Neural progenitor cell (in vitro differentiated cells): ENCODE measurements at regions not wholly inside any gene's neighbourhood (a gene's known extent, or its start where the extent isn't known, plus 50 kb on each side); places are given as distances from the start of the nearest gene placed in this dataset.

ENCODE experiments used
- DNase-seq: peaks from one replicate; pipeline ENCODE4 v3.0.0-alpha.2; 2016; ENCODE audit warnings: low spot score
- H2AFZ ChIP-seq: fragments of 200-600 bp; sonication (generic); replicated peaks from 2 replicates; pipeline ENCODE4 v1.6.1; 2016; ENCODE audit warnings: antibody characterized with exemption
- H3F3A ChIP-seq: fragments of 200-600 bp; sonication (generic); 2 replicates; pipeline ENCODE4 v1.6.1; 2016; ENCODE audit warnings: antibody characterized with exemption, low read depth
- H3K27ac ChIP-seq: fragments of 200-600 bp; sonication (generic); 2 replicates; pipeline ENCODE4 v1.5.1; 2016; ENCODE audit warnings: mild to moderate bottlenecking
- H3K27me3 ChIP-seq: fragments of 200-600 bp; sonication (generic); 2 replicates; pipeline ENCODE4 v1.6.1; 2016; ENCODE audit warnings: mild to moderate bottlenecking, moderate library complexity
- H3K36me3 ChIP-seq: fragments of 200-600 bp; sonication (generic); 2 replicates; pipeline ENCODE4 v1.5.1; 2016
- H3K4me1 ChIP-seq: fragments of 200-600 bp; sonication (generic); 2 replicates; pipeline ENCODE4 v1.6.1; 2016; ENCODE audit warnings: mixed run types
- H3K4me2 ChIP-seq: fragments of 200-600 bp; sonication (generic); 2 replicates; pipeline ENCODE4 v1.6.1; 2016
- H3K4me3 ChIP-seq: fragments of 200-600 bp; sonication (generic); 2 replicates; pipeline ENCODE4 v1.5.1; 2016
- H3K79me2 ChIP-seq: fragments of 200-600 bp; sonication (generic); 2 replicates; pipeline ENCODE4 v1.6.1; 2016; ENCODE audit warnings: low read depth
- H3K9ac ChIP-seq: fragments of 200-600 bp; sonication (generic); 2 replicates; pipeline ENCODE4 v1.6.1; 2016
- H3K9me3 ChIP-seq: fragments of 200-600 bp; sonication (generic); 2 replicates; pipeline ENCODE4 v1.5.1; 2016; ENCODE audit warnings: low read depth
- H4K20me1 ChIP-seq: fragments of 200-600 bp; sonication (generic); 2 replicates; pipeline ENCODE4 v1.6.1; 2016; ENCODE audit warnings: low read depth
- H3K27ac Mint-ChIP-seq: 3 replicates; pipeline ENCODE4 v1.8.0; 2021; ENCODE audit warnings: mixed read lengths
- H3K27me3 Mint-ChIP-seq: 2 replicates; pipeline ENCODE4 v1.8.0; 2022; ENCODE audit warnings: low read depth, mild to moderate bottlenecking, inconsistent platforms, moderate library complexity, mixed read lengths; ENCODE audit not compliant: insufficient read depth
- H3K36me3 Mint-ChIP-seq: 3 replicates; pipeline ENCODE4 v1.8.0; 2021; ENCODE audit warnings: mixed read lengths
- H3K4me1 Mint-ChIP-seq: 3 replicates; pipeline ENCODE4 v1.8.0; 2021; ENCODE audit warnings: mixed read lengths
- H3K4me3 Mint-ChIP-seq: 3 replicates; pipeline ENCODE4 v1.8.0; 2021; ENCODE audit warnings: mild to moderate bottlenecking, moderate library complexity, mixed read lengths
- H3K9me3 Mint-ChIP-seq: 3 replicates; pipeline ENCODE4 v1.8.0; 2020; ENCODE audit warnings: mixed read lengths
- CTCF ChIP-seq: fragments of 200-600 bp; sonication (generic); IDR thresholded peaks from 2 replicates; pipeline ENCODE4 v1.5.1; 2017; ENCODE audit warnings: antibody characterized with exemption, mild to moderate bottlenecking
- EZH2 ChIP-seq: fragments of 200-600 bp; sonication (generic); IDR thresholded peaks from 2 replicates; pipeline ENCODE4 v1.6.1; 2017; ENCODE audit warnings: antibody characterized with exemption, mild to moderate bottlenecking, moderate library complexity
- EZH2phosphoT487 ChIP-seq: fragments of 200-600 bp; sonication (generic); IDR thresholded peaks from 2 replicates; pipeline ENCODE4 v1.6.1; 2017; ENCODE audit warnings: antibody characterized with exemption

- H3K9me3 ChIP-seq, result no peaks in the 10 kb centered on the region
- no peaks in the 10 kb centered on the region for H3K4me1 ChIP-seq
- DNase-seq, result no peak
- no peak overlapping the region for H3K27ac Mint-ChIP-seq
- TF ChIP-seq EZH2phosphoT487 (no peak), CTCF (no peak), EZH2 (no peak)
- peaks cover 3% of the 10 kb centered on the region for H3K27me3 Mint-ChIP-seq
- no peaks in the 10 kb centered on the region for H4K20me1 ChIP-seq
- H3K9ac ChIP-seq, result no peak overlapping the region
- H3K4me3 Mint-ChIP-seq, result no peak overlapping the region
- peaks cover 2% of the 10 kb centered on the region for H3K4me1 Mint-ChIP-seq
- no peak overlapping the region for H3K27ac ChIP-seq
- H3K79me2 ChIP-seq, result no peaks in the 10 kb centered on the region
- H3K36me3 Mint-ChIP-seq, result peaks cover 16% of the 10 kb centered on the region
- no peaks in the 10 kb centered on the region for H3K27me3 ChIP-seq
- H3K9me3 Mint-ChIP-seq, result peaks cover 24% of the 10 kb centered on the region
- no peak overlapping the region for H2AFZ ChIP-seq
- no peak overlapping the region for H3K4me3 ChIP-seq
- no peak overlapping the region for H3K4me2 ChIP-seq
- no peaks in the 10 kb centered on the region for H3K36me3 ChIP-seq
- H3F3A ChIP-seq, result no peaks in the 10 kb centered on the region
Observed at GRCh38 chr2:39525636-39526412, 88.7 kb upstream of the MAP4K3 start.

DNA sequence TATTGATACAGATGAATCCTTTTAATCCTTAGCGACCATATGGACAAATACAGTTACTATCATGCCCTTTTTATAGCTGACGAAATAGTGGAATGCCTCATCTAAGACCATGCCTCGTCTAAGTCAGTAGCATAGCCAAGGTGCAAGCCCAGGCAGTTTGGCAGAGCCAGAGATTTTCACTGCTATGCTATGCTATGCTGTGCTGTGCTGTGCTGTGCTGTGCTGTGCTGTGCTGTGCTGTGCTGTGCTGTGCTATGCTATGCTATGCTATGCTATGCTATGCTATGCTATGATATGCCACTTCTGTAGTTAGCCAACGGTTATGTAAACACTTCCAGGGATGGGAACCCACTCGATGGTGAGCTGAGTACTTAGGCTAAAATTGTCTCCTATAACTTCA, 91.6 kb upstream of the MAP4K3 start:
- Mint-ChIP-seq H3K27me3 (peaks cover 5% of the 10 kb centered on the region), H3K4me1 (peaks cover 2% of the 10 kb centered on the region), H3K27ac (no peak overlapping the region), H3K4me3 (no peak overlapping the region), H3K36me3 (peaks cover 4% of the 10 kb centered on the region), H3K9me3 (peaks cover 4% of the 10 kb centered on the region)
- no peaks in the 10 kb centered on the region for H3K79me2 ChIP-seq
- no peak overlapping the region for H3K9ac ChIP-seq
- no peak for TF ChIP-seq CTCF
- no peak for TF ChIP-seq EZH2phosphoT487
- no peak for TF ChIP-seq EZH2
- no peak overlapping the region for H3K4me2 ChIP-seq
- H3K27ac ChIP-seq, result no peak overlapping the region
- H2AFZ ChIP-seq, result no peak overlapping the region
- no peaks in the 10 kb centered on the region for H3K27me3 ChIP-seq
- H3K4me3 ChIP-seq, result no peak overlapping the region
- H3K36me3 ChIP-seq, result no peaks in the 10 kb centered on the region
- peaks cover 7% of the 10 kb centered on the region for H3K4me1 ChIP-seq
- no peaks in the 10 kb centered on the region for H3K9me3 ChIP-seq
- no peak for DNase-seq
- peaks cover 7% of the 10 kb centered on the region for H3F3A ChIP-seq
- no peaks in the 10 kb centered on the region for H4K20me1 ChIP-seq

DNA sequence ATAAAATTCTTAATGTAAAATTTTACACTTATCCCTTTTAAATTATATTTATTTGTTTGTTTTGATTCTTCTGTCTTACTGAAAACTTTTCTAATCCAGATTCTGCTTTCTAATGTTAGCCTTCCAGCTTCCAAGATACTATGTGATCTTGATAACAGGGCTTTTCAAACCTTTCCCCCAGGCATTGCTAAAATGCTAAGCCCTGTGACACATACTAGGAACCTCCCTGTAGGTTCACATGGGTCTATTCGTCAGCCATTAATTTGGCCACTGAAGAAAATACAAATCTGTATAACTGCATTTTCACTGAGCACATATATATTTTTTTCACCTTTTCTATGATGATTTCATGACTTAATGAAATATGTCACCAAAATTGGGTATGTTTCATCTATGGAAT, 92.8 kb upstream of the MAP4K3 start:
- H3K27ac Mint-ChIP-seq, result no peak overlapping the region
- H3K9me3 Mint-ChIP-seq, result peaks cover 4% of the 10 kb centered on the region
- H3K36me3 Mint-ChIP-seq, result peaks cover 4% of the 10 kb centered on the region
- DNase-seq, result no peak
- TF ChIP-seq CTCF (no peak), EZH2phosphoT487 (no peak), EZH2 (no peak)
- no peaks in the 10 kb centered on the region for H3K27me3 ChIP-seq
- no peak overlapping the region for H3K4me3 Mint-ChIP-seq
- no peak overlapping the region for H2AFZ ChIP-seq
- H3K27me3 Mint-ChIP-seq, result peaks cover 5% of the 10 kb centered on the region
- no peaks in the 10 kb centered on the region for H3K9me3 ChIP-seq
- H3K4me1 ChIP-seq, result peaks cover 18% of the 10 kb centered on the region
- H3K79me2 ChIP-seq, result no peaks in the 10 kb centered on the region
- H3K36me3 ChIP-seq, result no peaks in the 10 kb centered on the region
- H3K4me3 ChIP-seq, result no peak overlapping the region
- peaks cover 17% of the 10 kb centered on the region for H3F3A ChIP-seq
- H3K9ac ChIP-seq, result no peak overlapping the region
- H3K4me2 ChIP-seq, result no peak overlapping the region
- H3K27ac ChIP-seq, result no peak overlapping the region
- H4K20me1 ChIP-seq, result no peaks in the 10 kb centered on the region
- peaks cover 8% of the 10 kb centered on the region for H3K4me1 Mint-ChIP-seq
